Hepatocyte (in vitro differentiated cells): ENCODE measurements at regions not wholly inside any gene's neighbourhood (a gene's known extent, or its start where the extent isn't known, plus 50 kb on each side); places are given as distances from the start of the nearest gene placed in this dataset.
A peak's percentile ranks its signal among the peaks of the same experiment; 100 is the strongest.

Source experiments
- DNase-seq: peaks from one replicate; pipeline ENCODE4 v3.0.0-alpha.2; 2016; ENCODE audit warnings: low spot score
- H2AFZ ChIP-seq: fragments of 200-600 bp; sonication (generic); 2 replicates; pipeline ENCODE4 v1.6.0; 2016; ENCODE audit warnings: antibody characterized with exemption, mild to moderate bottlenecking
- H3K27ac ChIP-seq: fragments of 200-600 bp; sonication (generic); 2 replicates; pipeline ENCODE4 v1.5.1; 2016; ENCODE audit warnings: mild to moderate bottlenecking
- H3K27me3 ChIP-seq: fragments of 200-600 bp; sonication (generic); 2 replicates; pipeline ENCODE4 v1.6.1; 2016
- H3K36me3 ChIP-seq: fragments of 200-600 bp; sonication (generic); replicated peaks from 2 replicates; pipeline ENCODE4 v1.5.1; 2016; ENCODE audit warnings: low read depth; ENCODE audit not compliant: insufficient read depth
- H3K4me1 ChIP-seq: fragments of 200-600 bp; sonication (generic); 2 replicates; pipeline ENCODE4 v1.5.1; 2016; ENCODE audit warnings: mild to moderate bottlenecking, moderate library complexity; ENCODE audit not compliant: insufficient read depth
- H3K4me2 ChIP-seq: fragments of 200-600 bp; sonication (generic); 2 replicates; pipeline ENCODE4 v1.6.0; 2016
- H3K4me3 ChIP-seq: fragments of 200-600 bp; sonication (generic); 2 replicates; pipeline ENCODE4 v1.5.1; 2016; ENCODE audit warnings: mild to moderate bottlenecking
- H3K79me2 ChIP-seq: fragments of 200-600 bp; sonication (generic); 2 replicates; pipeline ENCODE4 v1.6.0; 2017; ENCODE audit warnings: mild to moderate bottlenecking
- H3K9me2 ChIP-seq: fragments of 200-600 bp; sonication (generic); replicated peaks from 2 replicates; pipeline ENCODE4 v1.6.0; 2017; ENCODE audit warnings: mild to moderate bottlenecking; ENCODE audit not compliant: insufficient read depth
- H3K9me3 ChIP-seq: fragments of 200-600 bp; sonication (generic); 2 replicates; pipeline ENCODE4 v1.5.1; 2016; ENCODE audit warnings: low read depth, mild to moderate bottlenecking
- H4K20me1 ChIP-seq: fragments of 200-600 bp; sonication (generic); 2 replicates; pipeline ENCODE4 v1.6.0; 2016; ENCODE audit warnings: mild to moderate bottlenecking; ENCODE audit not compliant: insufficient read depth, poor library complexity, severe bottlenecking
- CTCF ChIP-seq: fragments of 200-600 bp; sonication (generic); IDR thresholded peaks from 2 replicates; pipeline ENCODE4 v1.5.1; 2016; ENCODE audit warnings: antibody characterized with exemption, mild to moderate bottlenecking; ENCODE audit not compliant: poor library complexity
- EZH2 ChIP-seq: fragments of 200-600 bp; sonication (generic); IDR thresholded peaks from 2 replicates; pipeline ENCODE4 v1.6.1; 2016; ENCODE audit warnings: antibody characterized with exemption, mild to moderate bottlenecking, borderline replicate concordance
- EZH2phosphoT487 ChIP-seq: fragments of 200-600 bp; sonication (generic); IDR thresholded peaks from one replicate; pipeline ENCODE4 v1.6.1; 2018; ENCODE audit warnings: antibody characterized with exemption, mild to moderate bottlenecking, low read depth, moderate library complexity; ENCODE audit not compliant: unreplicated experiment, severe bottlenecking
- WGBS: methylation state at CpG from one replicate; pipeline ENCODE4 v1.1.6; 2016; ENCODE audit warnings: low lambda C conversion rate; ENCODE audit errors: missing lambda C conversion rate; 5-methylcytosine and 5-hydroxymethylcytosine counted together

GRCh38 chr14:48814562-48814961 lies 771.6 kb downstream of the RPS29 start:
- H3K4me3 ChIP-seq: no peak overlapping the region
- no peaks in the 10 kb centered on the region for H3K4me1 ChIP-seq
- H2AFZ ChIP-seq: no peak overlapping the region
- TF ChIP-seq EZH2phosphoT487 (no peak), CTCF (no peak), EZH2 (no peak)
- H3K9me3 ChIP-seq: no peaks in the 10 kb centered on the region
- no peaks in the 10 kb centered on the region for H4K20me1 ChIP-seq
- H3K27ac ChIP-seq: no peak overlapping the region
- H3K27me3 ChIP-seq: no peaks in the 10 kb centered on the region
- H3K36me3 ChIP-seq: no peaks in the 10 kb centered on the region
- DNase-seq: no peak
- WGBS: 84% methylated on average over 2 of the region's 2 CpGs
- H3K9me2 ChIP-seq: no peaks in the 10 kb centered on the region
- H3K4me2 ChIP-seq: no peak overlapping the region
- H3K79me2 ChIP-seq: no peaks in the 10 kb centered on the region

GRCh38 chr14:48805315-48805714 lies 780.9 kb downstream of the RPS29 start:
- Histone ChIP-seq H3K4me2 (no peak overlapping the region), H3K79me2 (no peaks in the 10 kb centered on the region), H3K27me3 (no peaks in the 10 kb centered on the region), H3K36me3 (no peaks in the 10 kb centered on the region), H3K9me2 (no peaks in the 10 kb centered on the region), H3K9me3 (peaks cover 18% of the 10 kb centered on the region), H3K27ac (peak overlapping the region; percentile 10), H4K20me1 (no peaks in the 10 kb centered on the region), H3K4me3 (no peak overlapping the region), H2AFZ (no peak overlapping the region), H3K4me1 (no peaks in the 10 kb centered on the region)
- TF ChIP-seq CTCF: no peak
- TF ChIP-seq EZH2phosphoT487: no peak
- no peak for TF ChIP-seq EZH2
- peak; percentile 33 for DNase-seq
- WGBS: 38% methylated on average over 14 of the region's 14 CpGs

- Histone ChIP-seq H3K9me2 (no peaks in the 10 kb centered on the region), H3K9me3 (no peaks in the 10 kb centered on the region), H3K4me1 (no peaks in the 10 kb centered on the region), H2AFZ (no peak overlapping the region), H3K36me3 (no peaks in the 10 kb centered on the region), H3K27me3 (no peaks in the 10 kb centered on the region), H3K4me2 (no peak overlapping the region), H4K20me1 (no peaks in the 10 kb centered on the region), H3K27ac (peak overlapping the region; percentile 30), H3K4me3 (no peak overlapping the region), H3K79me2 (no peaks in the 10 kb centered on the region)
- peak; percentile 25 for DNase-seq
- TF ChIP-seq CTCF: no peak
- no peak for TF ChIP-seq EZH2
- no peak for TF ChIP-seq EZH2phosphoT487
- WGBS: 88% methylated on average over 5 of the region's 5 CpGs
These were observed 793.7 kb downstream of the RPS29 start for GRCh38 chr14:48792376-48793024.
